Lower leg skin (tissue), 3 donors: ENCODE measurements at regions not wholly inside any gene's neighbourhood (a gene's known extent, or its start where the extent isn't known, plus 50 kb on each side); places are given as distances from the start of the nearest gene placed in this dataset.

Experiments
- POLR2A ChIP-seq, 2 donors: fragments of 450-650 bp; IDR thresholded peaks; one replicate each; pipeline ENCODE4 v1.6.1; 2016 to 2017; ENCODE audit warnings: antibody characterized with exemption in 2 of 2, mild to moderate bottlenecking in 1 of 2, moderate library complexity in 1 of 2
- TF ChIP-seq, protein P1 (sequence below), 3 donors: fragments of 450-650 bp; IDR thresholded peaks; one replicate each; pipeline ENCODE4 v1.5.1; 2016; ENCODE audit warnings: antibody characterized with exemption in 3 of 3, mild to moderate bottlenecking in 3 of 3, moderate library complexity in 2 of 3

DNA sequence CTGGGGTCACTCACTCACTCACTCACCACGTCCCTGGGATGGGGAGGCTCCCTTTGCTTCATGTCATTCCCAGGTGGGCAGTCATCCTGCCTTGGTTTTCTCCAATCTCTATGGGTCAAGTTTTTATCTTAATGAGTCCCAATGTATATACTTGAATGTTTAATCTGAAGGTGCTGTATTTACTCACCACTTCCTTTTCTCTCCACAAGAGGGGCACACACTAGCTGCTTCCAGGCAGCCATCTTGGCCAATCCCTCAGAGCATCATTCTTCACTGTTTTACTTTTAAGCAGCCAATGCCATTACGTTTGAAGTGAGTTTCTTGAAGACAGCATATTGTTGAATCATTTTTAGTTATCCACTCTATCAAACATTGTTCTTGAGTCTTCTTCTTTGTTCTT lies 153.4 kb upstream of the ARSJ start:
- TF ChIP-seq, protein P1, sequence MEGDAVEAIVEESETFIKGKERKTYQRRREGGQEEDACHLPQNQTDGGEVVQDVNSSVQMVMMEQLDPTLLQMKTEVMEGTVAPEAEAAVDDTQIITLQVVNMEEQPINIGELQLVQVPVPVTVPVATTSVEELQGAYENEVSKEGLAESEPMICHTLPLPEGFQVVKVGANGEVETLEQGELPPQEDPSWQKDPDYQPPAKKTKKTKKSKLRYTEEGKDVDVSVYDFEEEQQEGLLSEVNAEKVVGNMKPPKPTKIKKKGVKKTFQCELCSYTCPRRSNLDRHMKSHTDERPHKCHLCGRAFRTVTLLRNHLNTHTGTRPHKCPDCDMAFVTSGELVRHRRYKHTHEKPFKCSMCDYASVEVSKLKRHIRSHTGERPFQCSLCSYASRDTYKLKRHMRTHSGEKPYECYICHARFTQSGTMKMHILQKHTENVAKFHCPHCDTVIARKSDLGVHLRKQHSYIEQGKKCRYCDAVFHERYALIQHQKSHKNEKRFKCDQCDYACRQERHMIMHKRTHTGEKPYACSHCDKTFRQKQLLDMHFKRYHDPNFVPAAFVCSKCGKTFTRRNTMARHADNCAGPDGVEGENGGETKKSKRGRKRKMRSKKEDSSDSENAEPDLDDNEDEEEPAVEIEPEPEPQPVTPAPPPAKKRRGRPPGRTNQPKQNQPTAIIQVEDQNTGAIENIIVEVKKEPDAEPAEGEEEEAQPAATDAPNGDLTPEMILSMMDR (IDR thresholded peaks at IDR 0.05) = no peak
- TF ChIP-seq POLR2A (IDR thresholded peaks at IDR 0.05) = no peak
